Cerebellar cortex (tissue), 1 donor: ENCODE measurements at regions not wholly inside any gene's neighbourhood (a gene's known extent, or its start where the extent isn't known, plus 50 kb on each side); places are given as distances from the start of the nearest gene placed in this dataset.
A peak's percentile ranks its signal among the peaks of the same experiment; 100 is the strongest.

ENCODE experiments used
- DNase-seq: peaks from one replicate; pipeline ENCODE4 v3.0.0-alpha.2; 2015; ENCODE audit warnings: low spot score

DNA sequence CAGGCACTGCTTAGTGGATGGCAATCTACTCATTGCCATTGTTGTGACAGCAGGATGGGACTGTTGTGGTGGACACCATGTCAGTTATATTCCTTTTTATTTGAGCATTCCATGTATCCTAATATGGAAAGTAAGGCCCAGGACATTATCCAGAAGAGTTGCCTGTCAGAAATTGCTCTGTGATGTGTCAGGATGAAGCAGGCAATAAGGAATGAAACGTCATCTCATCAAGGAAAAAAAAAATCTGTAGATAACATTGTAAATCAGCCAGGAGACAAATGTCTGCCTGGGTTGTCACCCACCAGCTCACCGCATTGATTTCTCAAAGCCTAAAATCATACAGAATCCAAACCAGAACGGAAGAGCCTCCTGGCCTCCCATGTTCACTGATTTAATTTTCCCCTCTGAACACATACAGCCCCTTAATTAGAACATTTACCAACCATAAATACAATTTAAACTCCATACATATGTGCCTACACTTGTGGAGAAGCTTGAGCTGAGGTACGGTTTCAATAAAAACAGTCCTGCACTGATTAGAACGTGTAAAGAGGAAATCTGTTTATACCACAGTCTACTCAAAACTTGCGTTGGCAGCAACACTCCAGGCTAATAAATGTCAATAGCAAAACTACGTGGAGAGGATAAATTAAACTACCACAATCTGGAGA, 73.9 kb downstream of the FOXD1 start:
- DNase-seq, result no peak

DNA sequence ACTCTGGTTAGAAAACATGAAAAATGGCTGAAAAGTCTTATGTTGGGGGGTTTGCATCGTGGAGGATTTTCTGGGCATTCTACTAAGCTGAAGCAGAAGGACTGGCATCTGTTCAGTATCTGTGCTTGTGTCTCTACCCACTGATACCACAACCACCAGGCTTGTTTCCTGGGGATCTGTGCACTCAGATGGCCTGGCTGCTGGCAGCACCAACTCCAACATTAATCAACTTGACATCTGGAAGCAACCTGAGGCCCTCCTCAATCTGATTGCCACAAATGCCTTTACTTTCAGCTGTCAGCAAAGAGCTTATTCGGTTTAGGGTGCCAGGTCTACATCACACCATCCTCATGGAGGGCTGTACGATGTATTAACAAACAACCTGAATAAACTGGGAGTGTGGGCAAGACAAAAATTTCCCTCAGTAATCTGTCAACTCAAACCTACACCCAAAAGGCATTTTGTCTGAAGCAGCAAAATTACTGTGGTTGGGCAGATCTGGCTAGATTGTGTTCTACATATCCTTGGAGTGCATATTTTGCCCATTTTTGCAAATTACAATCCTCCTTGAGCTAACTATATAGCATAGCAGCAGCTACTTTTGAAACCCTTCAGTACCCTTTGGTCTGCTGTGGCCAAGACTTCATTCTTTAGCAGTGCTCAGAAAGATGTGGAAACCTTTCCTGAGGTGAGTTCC, 74.6 kb downstream of the FOXD1 start:
- no peak for DNase-seq

DNA sequence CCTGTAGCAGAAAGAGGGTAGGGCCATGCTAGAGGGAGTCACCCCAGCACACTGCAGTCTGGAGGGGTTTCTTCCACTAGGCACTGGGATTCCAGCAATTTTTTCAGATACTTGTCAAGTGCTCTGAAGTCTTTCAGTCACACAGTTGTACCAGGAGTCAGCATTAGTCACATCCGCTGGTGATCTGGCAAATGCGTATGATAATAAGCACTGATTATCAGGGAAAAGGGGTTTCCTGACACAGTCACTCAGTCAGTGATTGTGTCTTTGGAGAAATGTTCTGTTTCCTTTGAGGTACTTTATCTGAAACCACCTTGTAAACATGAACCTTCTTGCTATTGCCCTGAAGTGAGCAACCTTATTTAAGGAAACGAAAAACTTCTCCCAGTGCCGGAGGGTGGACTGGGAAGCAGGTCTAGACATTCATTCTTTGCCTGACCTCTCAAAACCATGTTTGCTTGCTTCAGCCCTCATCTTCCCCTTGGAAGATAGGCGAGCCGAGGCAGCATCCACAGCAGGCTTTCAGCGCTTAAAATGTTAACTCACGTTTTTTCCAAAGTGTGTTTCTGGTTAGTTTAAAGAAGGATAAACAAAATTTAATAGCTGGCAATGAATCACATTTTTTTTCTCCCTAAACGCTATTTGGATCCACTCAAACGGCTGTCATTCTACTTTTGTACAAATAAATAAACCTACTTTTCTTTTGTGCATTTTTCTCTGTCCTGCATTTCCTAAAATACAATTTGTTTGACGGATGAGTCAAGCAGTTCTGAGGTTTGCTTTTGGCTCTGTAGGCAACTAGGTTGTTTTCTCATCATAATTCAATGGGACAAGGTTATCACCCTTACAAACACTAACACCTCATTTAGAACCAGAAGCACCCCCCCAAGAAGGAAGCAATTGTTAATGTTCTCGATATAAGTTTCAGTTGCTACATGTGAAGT, 77.7 kb downstream of the FOXD1 start:
- no peak for DNase-seq

DNA sequence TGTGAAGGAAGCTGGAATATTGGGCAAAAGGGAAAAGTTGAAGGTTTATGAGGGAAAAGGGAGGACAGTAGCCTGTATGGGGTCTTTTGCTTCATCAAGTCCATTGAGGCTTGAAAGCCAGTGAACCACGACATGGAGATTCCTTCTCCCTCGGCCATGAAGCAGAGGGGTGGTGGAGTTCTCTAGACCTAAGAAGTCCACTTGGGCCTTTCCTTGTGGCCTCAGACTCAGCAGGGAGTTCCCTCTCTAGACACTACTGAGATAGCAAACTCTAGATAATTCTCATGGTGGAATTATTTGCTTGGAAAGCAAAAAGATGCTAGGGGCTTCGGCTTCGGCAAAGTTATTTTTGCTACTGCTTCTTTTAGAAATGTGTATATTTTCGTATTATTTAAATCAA, 78.5 kb downstream of the FOXD1 start:
- no peak for DNase-seq

DNA sequence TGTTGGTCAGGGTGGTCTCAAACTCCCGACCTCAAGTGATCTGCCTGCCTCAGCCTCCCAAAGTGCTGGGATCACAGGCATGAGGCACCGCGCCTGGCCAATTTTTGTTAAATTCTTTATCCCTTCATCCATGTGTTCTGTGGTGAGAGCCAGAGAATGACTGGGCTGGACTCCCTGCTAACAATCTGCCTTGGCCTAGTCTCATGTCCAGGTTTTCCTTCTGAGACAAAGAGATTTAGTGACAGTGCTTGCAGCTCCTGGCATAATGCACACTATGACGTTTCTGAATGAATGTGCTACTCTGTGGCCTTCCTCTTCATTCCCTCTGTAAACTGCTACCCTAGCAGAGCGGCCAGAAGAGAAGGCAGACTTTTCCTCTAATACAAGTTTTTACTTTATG, 79.3 kb downstream of the FOXD1 start:
- DNase-seq, result no peak

DNA sequence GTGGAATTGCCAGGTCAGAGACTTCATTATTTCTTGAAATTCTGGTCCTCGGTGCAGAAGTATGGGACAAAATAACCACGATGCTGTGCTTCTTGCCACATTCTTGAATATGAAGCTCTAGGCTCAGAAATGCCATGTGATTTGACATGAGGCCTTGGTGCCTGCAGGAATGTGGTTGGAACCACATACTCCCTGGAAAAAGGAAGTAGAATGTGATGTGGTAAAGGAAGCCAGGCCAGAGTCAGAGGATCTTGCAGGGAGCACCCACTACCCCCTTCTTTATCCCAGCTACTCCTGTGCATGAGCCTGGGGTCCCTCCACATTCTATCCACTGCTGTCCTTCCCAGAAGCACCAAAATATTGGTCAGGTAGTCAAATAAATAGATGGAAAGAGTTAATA, 80.9 kb downstream of the FOXD1 start:
- no peak for DNase-seq

DNA sequence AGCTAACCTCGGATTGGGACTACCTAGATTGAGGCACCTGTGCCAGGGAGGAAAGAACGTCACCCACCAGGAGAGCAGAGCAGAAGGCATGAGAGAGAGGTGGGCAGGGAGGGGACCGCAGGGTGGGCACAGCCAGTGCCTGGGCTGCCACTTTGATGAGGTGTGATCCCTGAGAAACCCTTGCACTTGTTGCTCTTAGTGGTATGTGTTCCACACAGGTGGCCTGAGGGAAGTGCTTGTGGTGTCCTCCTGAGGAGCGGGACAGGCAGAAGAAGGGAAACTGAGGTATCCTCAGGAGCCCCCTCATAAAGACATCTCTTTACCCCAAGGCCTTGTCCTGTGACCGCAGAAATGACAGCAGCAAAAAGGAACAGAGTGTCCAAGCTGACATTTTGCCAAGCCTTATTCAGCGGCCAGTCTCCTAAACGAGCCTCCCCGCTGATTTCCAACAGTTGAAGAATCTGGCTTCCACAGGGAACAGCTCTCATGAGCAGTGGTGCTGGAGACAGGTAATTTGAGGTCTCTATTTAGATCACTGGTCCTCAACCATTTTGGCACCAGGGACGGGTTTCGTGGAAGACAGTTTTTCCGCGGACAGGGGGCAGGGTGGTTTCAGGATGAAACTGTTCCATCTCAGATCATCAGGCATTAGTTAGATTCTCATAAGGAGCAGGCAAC, 82.4 kb downstream of the FOXD1 start:
- peak; percentile 50 for DNase-seq

DNA sequence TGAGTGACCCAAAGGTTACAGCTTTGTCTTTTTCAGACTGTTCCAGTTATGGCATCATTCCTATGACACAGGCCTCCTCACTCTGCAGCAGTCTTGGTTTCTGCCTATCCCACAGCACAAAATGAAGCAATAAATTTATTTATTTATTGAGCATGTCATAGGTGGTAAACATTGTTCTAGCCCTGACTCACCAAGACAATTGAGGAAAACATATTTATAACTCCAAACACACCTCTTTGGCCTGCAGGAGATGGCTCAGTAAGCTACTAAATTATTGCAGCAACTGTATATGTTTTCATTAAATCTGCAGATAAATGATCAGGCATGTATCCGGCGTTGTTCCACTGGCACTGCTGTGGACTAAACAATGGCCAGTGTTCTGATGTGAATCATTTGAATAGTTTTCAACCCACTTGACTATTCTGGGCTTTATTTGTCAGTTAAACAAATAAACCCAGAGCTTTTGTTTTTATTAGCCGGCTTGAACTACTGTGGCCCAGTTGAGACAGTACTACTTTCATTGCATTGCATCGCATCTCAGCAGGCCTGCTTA, 83.2 kb downstream of the FOXD1 start:
- no peak for DNase-seq

DNA sequence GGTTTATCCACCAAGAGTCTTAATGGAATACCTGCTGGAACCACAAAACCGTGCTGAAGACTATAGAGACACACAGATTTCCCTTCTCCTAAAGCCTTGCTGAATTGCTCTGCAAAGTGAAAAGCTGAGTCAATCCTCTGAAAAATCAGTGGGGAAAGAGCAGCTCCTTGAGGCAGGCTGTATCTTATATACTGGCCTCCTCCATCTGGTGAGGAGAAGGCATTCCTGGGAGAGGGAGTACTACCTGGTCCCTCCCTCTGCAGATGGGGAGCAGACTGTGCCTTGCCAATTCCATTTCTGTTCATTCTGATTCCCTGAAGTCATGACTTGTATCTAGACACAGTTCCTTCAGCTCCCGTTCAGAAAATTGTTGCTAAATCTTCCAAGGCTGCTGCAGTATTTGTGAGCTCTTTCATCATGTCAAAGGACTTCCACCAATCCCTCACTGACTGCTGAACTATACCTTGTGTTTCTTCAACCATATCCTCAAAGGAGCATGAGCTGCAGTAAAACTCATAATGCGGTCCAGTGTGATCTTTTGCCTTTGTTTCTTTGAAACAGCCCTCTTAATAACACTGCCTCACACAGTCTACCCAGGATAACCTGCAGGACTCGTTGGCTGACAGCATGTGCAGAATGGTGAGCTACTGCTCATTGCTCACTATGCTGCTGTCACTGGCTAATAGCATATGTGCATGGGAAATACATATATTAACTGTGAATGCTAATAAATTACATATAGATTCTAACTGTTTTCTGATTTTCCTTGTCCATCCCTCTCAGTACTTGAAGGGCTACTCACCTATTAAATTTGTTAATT, 84.5 kb downstream of the FOXD1 start:
- no peak for DNase-seq

DNA sequence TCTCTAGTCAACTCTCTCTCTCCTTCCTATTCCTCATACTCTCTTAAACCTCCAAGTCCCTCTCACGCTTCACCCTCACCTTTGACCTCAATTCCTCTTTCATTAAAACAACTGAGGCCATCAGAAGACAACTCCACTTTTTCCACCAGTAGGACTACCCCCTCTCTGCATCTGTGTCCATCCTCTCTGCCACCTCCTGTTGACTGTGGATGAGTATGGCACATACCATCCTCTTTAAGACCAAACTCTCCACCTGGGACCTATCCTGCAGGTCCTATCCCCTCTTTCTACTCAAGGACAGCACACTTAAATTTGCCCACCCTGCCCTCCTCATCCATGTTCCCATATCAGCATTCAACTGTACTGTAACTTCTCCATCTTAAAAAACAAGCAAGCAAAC, 89.2 kb downstream of the FOXD1 start:
- no peak for DNase-seq

DNA sequence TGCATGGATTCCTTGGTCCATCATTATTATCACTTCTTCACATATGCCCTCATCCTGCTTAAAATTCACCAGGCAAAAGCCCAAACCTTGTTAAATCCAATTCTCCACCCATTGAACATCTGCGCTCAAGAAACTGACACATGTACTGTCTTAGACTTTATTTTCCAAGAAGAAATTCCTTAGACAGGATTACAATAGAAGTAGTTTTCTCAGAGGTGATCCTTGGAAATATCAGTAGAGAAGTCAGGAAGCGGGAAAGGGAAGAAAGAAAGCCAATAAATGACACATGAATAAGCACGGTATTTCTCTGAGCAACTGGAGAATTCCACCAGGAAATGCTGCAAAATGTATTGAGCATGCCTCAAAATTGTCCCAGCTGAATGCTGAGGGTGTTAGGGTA, 90.2 kb downstream of the FOXD1 start:
- no peak for DNase-seq

DNA sequence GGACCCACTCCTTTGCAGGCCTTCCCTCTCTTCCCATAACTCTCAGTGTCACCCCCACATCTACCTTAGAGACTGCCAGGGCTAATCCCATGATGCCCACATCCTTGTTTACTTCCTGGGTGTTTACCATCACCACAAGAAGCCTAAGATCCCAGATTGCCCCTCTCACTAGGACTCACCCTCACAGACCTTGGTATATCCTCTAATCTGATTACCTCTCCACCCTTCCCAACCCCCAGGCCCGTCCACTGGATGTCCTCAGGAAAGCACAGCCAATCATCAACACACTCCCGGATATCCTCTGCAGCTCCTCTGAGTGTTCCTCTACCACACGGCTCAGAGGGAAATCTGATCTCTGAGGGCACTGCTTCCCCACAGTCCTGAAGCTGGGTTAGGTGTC, 91.0 kb downstream of the FOXD1 start:
- DNase-seq, result no peak

DNA sequence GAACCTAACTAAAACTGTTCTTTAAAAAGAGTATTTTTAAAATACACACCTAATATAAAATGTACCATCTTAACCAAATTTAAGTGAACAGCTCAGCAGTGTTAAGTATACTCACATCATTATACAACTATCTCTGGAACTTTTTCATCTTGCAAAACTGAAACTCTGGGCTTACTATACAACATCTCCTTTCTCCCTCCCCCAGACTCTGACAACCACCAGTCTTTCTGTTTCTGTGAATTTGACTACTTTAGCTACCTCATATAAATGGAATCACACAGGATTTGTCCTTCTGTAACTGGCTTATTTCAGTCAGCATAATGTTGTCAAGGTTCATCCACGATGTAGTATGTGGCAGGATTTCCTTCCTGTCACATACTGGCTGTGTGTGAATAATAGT, 93.5 kb downstream of the FOXD1 start:
- no peak for DNase-seq

DNA sequence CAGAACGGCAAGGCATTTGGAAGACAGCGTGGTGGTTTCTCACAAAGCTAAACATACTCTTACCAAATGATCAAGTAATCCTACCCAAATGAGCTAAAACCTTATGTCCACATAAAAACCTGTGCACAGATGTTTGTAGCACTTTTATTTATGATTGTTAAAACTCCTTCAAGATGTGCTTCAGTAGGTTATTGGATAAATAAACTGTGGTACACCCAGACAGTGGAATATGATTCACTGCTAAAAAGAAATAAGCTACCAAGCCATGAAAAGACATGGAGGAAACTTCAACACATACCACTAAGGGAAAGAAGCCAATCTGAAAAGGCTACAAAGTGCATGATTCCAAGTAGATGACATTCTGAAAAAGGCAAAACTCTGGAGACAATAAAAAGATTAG, 94.2 kb downstream of the FOXD1 start:
- DNase-seq, result no peak

DNA sequence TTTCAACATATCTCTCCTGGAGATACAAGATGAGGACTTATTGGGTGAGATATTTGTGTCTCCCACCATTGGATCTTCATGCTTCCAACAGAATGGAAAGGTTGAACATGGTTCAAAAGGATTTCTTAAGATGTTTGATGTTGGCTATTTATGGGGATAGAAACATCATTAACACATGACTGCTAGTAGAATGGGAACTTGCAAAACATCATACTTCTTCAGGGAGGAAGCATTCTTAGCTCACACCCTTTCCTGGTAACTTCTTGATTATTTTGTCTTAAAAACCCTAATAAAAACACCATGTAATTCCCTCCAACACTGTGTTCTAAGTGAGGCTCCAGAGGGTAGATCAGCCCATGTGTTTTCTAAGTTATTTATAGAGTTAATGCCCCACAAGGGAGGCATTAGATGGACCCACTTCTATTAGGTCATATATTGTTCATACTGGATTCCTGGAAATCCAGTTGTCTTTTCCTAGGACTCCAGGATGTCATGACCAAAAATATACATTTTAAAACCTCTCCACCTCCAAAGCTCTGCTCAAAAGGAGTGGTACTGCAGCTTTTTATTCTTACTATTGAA, 95.8 kb downstream of the FOXD1 start:
- no peak for DNase-seq

DNA sequence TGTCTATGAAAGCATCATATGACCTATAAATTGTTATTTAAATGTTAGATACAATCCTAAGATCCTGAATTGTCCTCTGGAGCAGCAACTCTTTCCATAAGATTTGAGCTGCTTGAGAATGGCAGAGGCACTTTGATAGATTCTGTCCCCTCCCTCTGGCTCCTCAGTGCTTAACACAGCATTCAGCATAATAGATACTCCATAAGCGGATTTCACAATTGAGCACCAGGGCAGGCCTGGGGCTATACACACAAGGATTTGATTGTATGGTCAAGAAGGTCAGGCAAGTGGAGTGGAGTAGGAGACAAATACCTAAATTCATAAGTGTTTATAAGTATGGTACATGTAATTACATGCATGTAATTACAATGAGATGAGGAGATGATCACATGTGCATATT, 96.3 kb downstream of the FOXD1 start:
- no peak for DNase-seq

DNA sequence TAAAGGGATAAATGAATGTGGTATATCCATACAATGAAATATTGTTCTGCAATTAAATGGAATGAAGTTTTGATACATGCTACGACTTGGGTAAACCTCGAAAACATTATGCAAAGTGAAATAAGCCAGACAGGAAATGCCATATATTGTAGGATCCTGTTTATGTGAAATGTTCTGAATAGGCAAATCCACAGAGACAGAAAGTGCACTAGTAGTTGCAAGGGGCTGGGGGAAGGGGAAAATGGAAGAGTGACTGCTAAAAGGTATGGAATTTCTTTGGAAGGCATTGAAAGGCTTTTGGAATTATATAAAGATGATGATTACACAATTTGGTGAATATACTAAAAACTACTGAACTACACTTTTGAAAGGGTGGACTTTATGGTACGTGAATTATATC, 97.0 kb downstream of the FOXD1 start:
- DNase-seq, result no peak

DNA sequence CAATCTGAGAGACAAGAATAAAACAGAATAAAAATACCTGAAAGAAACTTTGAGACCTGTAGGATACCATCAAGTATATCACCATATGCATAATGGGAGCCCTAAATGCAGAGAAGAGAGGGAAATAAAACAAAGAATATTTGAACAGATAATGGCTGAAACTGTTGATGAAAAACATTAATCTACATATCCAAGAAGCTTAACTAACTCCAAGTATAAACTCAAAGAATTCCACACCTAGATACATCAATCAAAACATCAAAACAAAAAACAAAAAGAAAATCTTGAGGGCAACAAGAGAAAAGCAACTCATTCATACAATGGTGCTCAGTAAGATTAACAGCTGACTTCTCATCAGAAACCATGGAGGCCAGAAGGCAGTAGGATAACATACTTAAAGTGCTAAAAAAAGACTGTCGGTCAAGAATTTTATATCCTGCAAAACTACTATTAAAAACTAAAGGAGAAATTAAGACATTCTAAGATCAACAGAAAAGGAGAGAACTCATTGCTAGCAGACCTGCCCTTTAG, 101.6 kb downstream of the FOXD1 start:
- no peak for DNase-seq

DNA sequence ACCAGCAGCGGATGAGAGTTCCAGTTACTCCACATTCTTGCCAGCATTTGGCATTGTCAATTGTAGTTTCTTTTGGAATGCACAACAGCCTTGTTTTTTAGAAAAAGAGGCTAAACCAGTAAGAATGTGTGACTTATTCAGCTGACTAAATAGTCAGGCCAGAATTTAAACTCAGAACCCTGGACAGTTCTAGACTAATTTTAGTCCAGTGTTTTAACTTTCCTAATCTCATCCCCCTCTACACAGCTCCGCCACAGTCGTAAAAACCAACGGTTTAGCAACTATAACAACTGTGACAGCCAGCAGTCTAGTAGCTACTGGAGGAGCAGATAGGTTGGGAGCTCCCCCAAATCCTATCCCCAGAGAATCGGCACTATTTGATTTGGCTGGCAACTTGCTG, 103.7 kb downstream of the FOXD1 start:
- no peak for DNase-seq

DNA sequence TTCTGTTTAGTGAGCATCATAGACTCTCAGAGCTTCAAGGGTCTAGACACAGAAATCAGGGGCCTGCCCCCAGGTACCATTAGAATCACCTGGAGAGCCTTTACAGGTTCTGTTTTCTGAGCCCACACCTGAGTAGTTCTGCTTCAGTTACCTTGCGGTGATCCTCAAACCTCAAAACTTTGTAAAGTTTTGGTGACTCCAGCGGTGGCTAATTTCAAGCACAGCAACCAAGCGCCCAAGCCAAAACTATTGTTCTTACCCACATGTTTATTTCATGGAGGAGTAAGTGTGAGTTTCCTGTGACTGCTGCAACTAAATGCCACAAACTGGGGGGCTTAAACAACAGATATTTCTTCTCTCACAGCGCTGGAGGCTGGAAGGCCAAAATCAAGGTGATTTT, 108.9 kb downstream of the FOXD1 start:
- DNase-seq, result no peak
